Panc1 (cell line): ENCODE measurements at regions not wholly inside any gene's neighbourhood (a gene's known extent, or its start where the extent isn't known, plus 50 kb on each side); places are given as distances from the start of the nearest gene placed in this dataset.

Experiments used
- ATAC-seq: fragments of 200-7000 bp; cut with Tn5 transposase; 2 replicates; pipeline ENCODE4 v1.9.1; 2020; ENCODE audit warnings: mild to moderate bottlenecking, moderate library complexity
- BruUV-seq: library from RNA; stranded (reverse); fragments of 400-500 nt; replicated peaks from 2 replicates; lab custom pipeline; 2021; lab: Mats Ljungman, UMichigan
- CTCF ChIA-PET: fragments of 300-600 bp; sonication (Branson Sonifier 250); formaldehyde crosslinking; loops from one replicate; lab custom pipeline; 2022; ENCODE audit warnings: antibody characterized with exemption; lab: Charles Lee
- POLR2A ChIA-PET: fragments of 300-600 bp; sonication (Branson Sonifier 250); formaldehyde crosslinking; loops from one replicate; lab custom pipeline; 2022; ENCODE audit warnings: antibody characterized with exemption; lab: Charles Lee
- DNase-seq: peaks from one replicate; pipeline ENCODE4 v3.0.0-alpha.2; 2010; ENCODE audit warnings: low read depth, low spot score
- H3K27ac ChIP-seq: 2 replicates; pipeline ENCODE4 v1.5.1; 2011; ENCODE audit warnings: mild to moderate bottlenecking, low read length, inconsistent platforms
- H3K27me3 ChIP-seq: fragments of 200-500 bp; sonication (Bioruptor generic); 2 replicates; pipeline ENCODE4 v1.6.0; 2014; ENCODE audit warnings: low read length, inconsistent platforms; ENCODE audit not compliant: control insufficient read depth, insufficient read depth
- H3K36me3 ChIP-seq: fragments of 200-500 bp; sonication (Bioruptor generic); 2 replicates; pipeline ENCODE4 v1.5.1; 2014; ENCODE audit warnings: inconsistent platforms, mild to moderate bottlenecking, low read length, moderate library complexity; ENCODE audit not compliant: control insufficient read depth, insufficient read depth
- H3K4me1 ChIP-seq: 2 replicates; pipeline ENCODE4 v1.5.1; 2011; ENCODE audit warnings: inconsistent platforms, mild to moderate bottlenecking, low read length, moderate library complexity; ENCODE audit not compliant: control insufficient read depth, insufficient read depth
- H3K4me3 ChIP-seq, 2 experiments: 2 replicates each; pipeline ENCODE4 v1.5.1; 2011 to 2012; ENCODE audit warnings: low read depth in 2 of 2, low read length in 2 of 2, mild to moderate bottlenecking in 2 of 2, inconsistent platforms in 1 of 2, moderate library complexity in 1 of 2
- H3K9me3 ChIP-seq: fragments of 200-500 bp; sonication (Bioruptor generic); 2 replicates; pipeline ENCODE4 v1.5.1; 2014; ENCODE audit warnings: low read depth, mild to moderate bottlenecking, inconsistent platforms, low read length, moderate library complexity; ENCODE audit not compliant: control insufficient read depth, insufficient read depth
- CTCF ChIP-seq: fragments of 450-650 bp; IDR thresholded peaks from 2 replicates; pipeline ENCODE4 v1.5.1; 2017; ENCODE audit warnings: mild to moderate bottlenecking
- POLR2AphosphoS5 ChIP-seq: IDR thresholded peaks from 2 replicates; pipeline ENCODE4 v1.6.1; 2012; ENCODE audit warnings: mild to moderate bottlenecking, low read depth, low read length, moderate library complexity
- REST ChIP-seq, 2 experiments: IDR thresholded peaks; 2 replicates each; pipeline ENCODE4 v1.6.1; 2011 to 2012; ENCODE audit warnings: low read depth in 2 of 2, control low read depth in 1 of 2, low read length in 1 of 2, mild to moderate bottlenecking in 1 of 2, moderate library complexity in 1 of 2; ENCODE audit not compliant: insufficient read depth in 1 of 2
- SIN3A ChIP-seq: IDR thresholded peaks from 2 replicates; pipeline ENCODE4 v1.6.1; 2012; ENCODE audit warnings: low read depth, mild to moderate bottlenecking, low read length, moderate library complexity, borderline replicate concordance; ENCODE audit not compliant: insufficient read depth
- TCF7L2 ChIP-seq: IDR thresholded peaks from 2 replicates; pipeline ENCODE4 v1.6.1; 2011; ENCODE audit warnings: mild to moderate bottlenecking, low read depth, low read length, inconsistent platforms
- in situ Hi-C: cut with HindIII; loops from 2 replicates; pipeline ENCODE4 v1.10.0; 2016; ENCODE audit warnings: low sequenced_read_pairs, low pct_unique_long_range_greater_than_20kb
- intact Hi-C: fragments of 100-400 bp; cut with micrococcal nuclease; formaldehyde crosslinking; loops from one replicate; pipeline ENCODE4 v1.10.0; 2022; ENCODE audit not compliant: unreplicated experiment

- ChIA-PET CTCF (interaction anchor here (0.6 to 0.9 kb wide), 2 partner anchors 98 to 821 kb away, joined by 3 to 6 read pairs; no protein-coding TSS in a partner anchor), POLR2A (no interaction called here)
- peaks cover 5% of the 10 kb centered on the region; the same call in 1 of the 2 replicates for H3K4me1 ChIP-seq
- peaks cover 4% of the 10 kb centered on the region; the same call in 1 of the 2 replicates for H3K27me3 ChIP-seq
- no TSS peak for BruUV-seq
- in situ Hi-C loops (no loop called here), intact Hi-C loops (no loop called here)
- no peaks in the 10 kb centered on the region for H3K9me3 ChIP-seq
- ATAC-seq (no peak), DNase-seq (no peak)
- no peaks in the 10 kb centered on the region for H3K36me3 ChIP-seq
- no peak for TF ChIP-seq SIN3A
- no peak for TF ChIP-seq TCF7L2
- no peak for TF ChIP-seq CTCF
- no peak for TF ChIP-seq REST (IDR thresholded peaks at IDR 0.05; ENCODE audit: insufficient read depth in 1 of 2, low read depth in 2 of 2, low read length in 1 of 2)
- no peak for TF ChIP-seq POLR2AphosphoS5
- H3K4me3 ChIP-seq, result no peak overlapping the region
- H3K27ac ChIP-seq, result no peak overlapping the region
Measured at GRCh38 chr10:44757551-44758205, 153.5 kb upstream of the TMEM72 start.

- no peaks in the 10 kb centered on the region for H3K36me3 ChIP-seq
- H3K27ac ChIP-seq, result no peak overlapping the region
- ChIA-PET POLR2A (no interaction called here), CTCF (no interaction called here)
- no peak for DNase-seq
- peaks cover 4% of the 10 kb centered on the region; the same call in 1 of the 2 replicates for H3K27me3 ChIP-seq
- intact Hi-C loops, result no loop called here
- no peak overlapping the region for H3K4me3 ChIP-seq
- TF ChIP-seq TCF7L2, result no peak
- TF ChIP-seq REST (IDR thresholded peaks at IDR 0.05; ENCODE audit: insufficient read depth in 1 of 2, low read depth in 2 of 2, low read length in 1 of 2), result no peak
- TF ChIP-seq CTCF, result no peak
- TF ChIP-seq SIN3A, result no peak
- no peak for TF ChIP-seq POLR2AphosphoS5
- H3K9me3 ChIP-seq, result no peaks in the 10 kb centered on the region
- BruUV-seq, result no TSS peak
- in situ Hi-C loops, result no loop called here
- H3K4me1 ChIP-seq, result no peaks in the 10 kb centered on the region
- ATAC-seq, result no peak
Measured at GRCh38 chr10:44759122-44759521, 152.0 kb upstream of the TMEM72 start.
